D721Med (cell line): ENCODE measurements at regions not wholly inside any gene's neighbourhood (a gene's known extent, or its start where the extent isn't known, plus 50 kb on each side); places are given as distances from the start of the nearest gene placed in this dataset.
"Not testable (repeated sequence)": the region's sequence is repeated elsewhere in the genome, so short reads cannot be mapped to it uniquely, and the experiment has no call there.

ENCODE experiments used
- DNase-seq: peaks from one replicate; pipeline ENCODE4 v3.0.0; 2011; ENCODE audit warnings: low spot score; ENCODE audit not compliant: insufficient read length
- FAIRE-seq: peaks from 2 replicates; lab custom pipeline; 2011; peaks lifted over from hg19 to GRCh38; lab: Jason Lieb, UNC
- TF ChIP-seq, protein P1 (sequence below): IDR thresholded peaks from 2 replicates; pipeline ENCODE4 v1.5.1; 2012; ENCODE audit warnings: mild to moderate bottlenecking, control low read depth; ENCODE audit not compliant: insufficient read depth; ENCODE audit errors: missing control alignments

DNA sequence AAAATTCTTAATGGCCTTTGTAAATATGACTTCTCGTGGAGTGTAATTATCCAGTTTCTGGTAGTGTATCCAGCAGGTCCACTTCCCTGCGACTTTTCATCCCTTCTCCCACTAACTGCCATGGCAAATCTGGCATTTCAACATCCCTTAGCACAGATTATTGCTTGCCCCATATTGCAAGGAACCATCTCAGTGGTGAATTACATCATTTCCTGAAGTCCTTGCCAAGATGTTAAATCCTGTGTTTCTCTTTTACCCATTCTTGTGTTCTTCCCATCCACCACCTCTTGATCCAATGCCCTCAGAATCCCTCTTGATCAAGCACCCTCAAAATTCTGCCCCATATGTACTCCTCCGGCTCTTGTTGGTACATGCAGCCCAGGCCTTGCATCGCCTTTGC is 88.1 kb upstream of the ZNF81 start:
- no peak for FAIRE-seq
- TF ChIP-seq, protein P1, sequence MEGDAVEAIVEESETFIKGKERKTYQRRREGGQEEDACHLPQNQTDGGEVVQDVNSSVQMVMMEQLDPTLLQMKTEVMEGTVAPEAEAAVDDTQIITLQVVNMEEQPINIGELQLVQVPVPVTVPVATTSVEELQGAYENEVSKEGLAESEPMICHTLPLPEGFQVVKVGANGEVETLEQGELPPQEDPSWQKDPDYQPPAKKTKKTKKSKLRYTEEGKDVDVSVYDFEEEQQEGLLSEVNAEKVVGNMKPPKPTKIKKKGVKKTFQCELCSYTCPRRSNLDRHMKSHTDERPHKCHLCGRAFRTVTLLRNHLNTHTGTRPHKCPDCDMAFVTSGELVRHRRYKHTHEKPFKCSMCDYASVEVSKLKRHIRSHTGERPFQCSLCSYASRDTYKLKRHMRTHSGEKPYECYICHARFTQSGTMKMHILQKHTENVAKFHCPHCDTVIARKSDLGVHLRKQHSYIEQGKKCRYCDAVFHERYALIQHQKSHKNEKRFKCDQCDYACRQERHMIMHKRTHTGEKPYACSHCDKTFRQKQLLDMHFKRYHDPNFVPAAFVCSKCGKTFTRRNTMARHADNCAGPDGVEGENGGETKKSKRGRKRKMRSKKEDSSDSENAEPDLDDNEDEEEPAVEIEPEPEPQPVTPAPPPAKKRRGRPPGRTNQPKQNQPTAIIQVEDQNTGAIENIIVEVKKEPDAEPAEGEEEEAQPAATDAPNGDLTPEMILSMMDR = no peak
- no peak for DNase-seq

DNA sequence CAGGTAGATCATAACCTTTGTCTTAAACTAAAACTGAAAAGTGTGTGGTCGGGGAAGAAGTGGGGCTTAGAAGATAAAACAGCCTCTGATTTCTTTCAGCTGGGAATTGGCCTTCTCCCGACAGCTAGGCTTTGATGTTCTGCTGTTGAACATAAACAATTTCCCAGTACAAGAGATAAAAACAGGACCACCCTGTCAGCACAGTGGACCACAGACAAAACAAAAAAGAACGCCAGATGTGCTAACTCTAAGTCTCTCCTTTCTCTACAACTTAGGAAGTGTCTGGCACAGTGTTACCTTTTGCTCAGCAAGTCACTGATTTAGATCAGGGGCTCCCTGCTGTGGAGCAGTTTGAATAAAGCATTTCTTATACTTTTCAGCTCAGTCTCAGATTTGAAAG is 87.5 kb upstream of the UXT start:
- DNase-seq = no peak
- TF ChIP-seq, protein P1 = no peak
- no peak for FAIRE-seq

DNA sequence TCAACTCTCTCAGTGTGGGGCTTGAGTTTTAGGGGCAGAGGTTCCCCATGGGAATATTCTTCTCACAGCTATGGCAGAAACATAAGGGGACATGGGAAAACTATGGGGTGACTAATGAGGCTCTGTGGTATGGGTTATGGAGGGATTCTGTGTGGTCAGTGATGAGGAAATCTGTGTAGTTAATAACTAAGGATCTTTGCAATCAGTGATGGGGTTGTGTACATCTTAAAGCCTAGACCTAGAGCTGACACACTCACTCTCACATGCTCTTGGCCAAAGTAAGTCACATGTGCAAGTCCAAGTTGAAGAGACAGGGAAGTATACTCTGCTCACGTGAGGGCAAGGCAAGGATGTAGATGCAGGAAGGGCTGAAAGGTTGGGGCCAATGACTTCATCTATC is 86.4 kb upstream of the UXT start:
- DNase-seq = no peak
- TF ChIP-seq, protein P1 = no peak
- no peak for FAIRE-seq

DNA sequence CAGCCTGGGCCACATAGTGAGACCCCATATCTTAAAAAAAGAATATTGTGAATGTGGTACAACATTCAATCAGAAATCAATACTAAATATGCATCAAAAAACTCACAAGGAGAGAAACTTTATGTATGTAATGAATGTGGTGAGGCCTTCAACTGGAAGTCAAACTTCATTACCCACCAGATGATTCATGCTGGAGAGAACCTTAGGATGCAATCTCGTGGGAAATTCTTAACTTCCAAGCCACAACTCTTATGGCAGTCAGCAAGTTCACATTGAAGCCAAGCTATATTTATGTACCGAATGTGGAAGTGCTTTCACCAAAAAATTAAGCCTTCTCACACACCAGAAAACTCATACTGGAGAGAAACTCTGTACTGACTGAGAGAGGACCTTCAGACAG is 84.5 kb upstream of the UXT start:
- FAIRE-seq (no peak), DNase-seq (no peak)
- TF ChIP-seq, protein P1 = no peak

DNA sequence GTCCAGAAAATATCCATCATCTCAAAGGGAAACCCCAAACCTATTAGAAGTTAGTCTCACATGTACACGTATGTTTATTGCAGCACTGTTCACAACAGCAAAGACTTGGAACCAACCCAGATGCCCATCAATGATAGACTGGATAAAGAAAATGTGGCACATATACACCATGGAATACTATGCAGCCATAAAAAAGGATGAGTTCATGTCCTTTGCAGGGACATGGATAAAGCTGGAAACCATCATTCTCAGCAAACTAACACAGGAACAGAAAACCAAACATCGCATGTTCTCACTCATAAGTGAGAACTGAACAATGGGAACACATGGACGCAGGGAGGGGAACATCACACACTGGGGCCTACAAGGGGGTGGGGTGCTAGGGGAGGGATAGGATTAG is 79.9 kb upstream of the UXT start:
- not testable (repeated sequence) for FAIRE-seq, DNase-seq

DNA sequence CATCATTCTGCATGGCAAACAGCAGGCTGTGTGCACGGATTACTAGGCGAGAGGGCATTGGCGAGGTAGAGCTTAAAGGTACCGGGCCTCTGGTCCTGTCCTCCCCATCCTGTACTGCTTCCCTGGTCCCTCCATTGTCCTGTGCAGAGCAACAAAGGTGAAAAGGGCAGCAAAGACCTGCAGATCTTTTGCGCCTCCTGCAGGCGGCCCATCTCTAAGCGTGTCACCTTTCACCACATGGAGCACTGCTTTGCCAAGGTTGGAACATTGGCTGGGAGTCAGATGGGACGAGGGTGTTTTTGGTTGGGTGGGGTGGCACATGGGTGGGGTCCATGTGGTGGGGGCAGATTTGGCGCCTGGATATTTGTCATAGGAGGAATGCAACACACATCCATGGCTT is 64.7 kb upstream of the UXT start:
- FAIRE-seq (no peak), DNase-seq (no peak)
- TF ChIP-seq, protein P1 = no peak

DNA sequence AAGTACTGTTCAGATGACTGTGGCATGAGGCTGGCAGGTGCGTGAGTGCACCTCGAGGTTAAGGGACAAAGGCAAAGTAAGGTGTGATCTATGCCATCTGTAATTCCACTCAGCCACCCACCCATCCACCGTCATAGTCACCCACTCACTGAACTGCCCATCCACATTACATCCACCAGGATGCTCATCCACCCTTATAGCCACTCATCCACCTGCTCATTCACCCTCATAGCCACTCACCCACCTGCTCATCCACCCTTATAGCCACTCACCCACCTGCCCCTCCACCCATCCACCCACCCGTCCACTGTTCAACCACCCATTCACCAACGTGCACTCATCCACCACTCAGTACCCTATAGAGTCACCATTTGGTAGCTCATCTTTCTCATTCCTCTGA is 64.1 kb upstream of the UXT start:
- TF ChIP-seq, protein P1 = no peak
- FAIRE-seq (no peak), DNase-seq (no peak)

DNA sequence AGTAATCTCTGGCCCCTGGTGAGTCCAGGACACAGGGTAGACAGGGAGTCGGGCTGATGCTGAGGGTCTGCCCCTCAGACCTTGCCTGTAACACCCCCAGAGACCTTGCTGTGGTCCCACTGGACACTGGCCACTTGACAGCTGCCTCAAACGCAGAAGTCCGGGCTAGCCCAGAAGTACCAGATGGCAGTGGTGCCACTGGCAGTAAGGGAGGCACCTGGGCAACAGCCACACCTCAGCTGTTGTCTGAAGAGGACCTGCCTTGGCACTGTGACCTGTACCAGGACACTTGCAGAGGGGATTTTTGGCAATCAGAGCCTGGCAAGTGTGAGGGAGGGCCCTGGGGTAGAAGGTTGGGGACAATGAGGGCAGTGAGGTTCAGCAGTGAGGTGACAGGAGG is 63.3 kb upstream of the UXT start:
- DNase-seq = no peak
- FAIRE-seq = no peak
- TF ChIP-seq, protein P1 = no peak

DNA sequence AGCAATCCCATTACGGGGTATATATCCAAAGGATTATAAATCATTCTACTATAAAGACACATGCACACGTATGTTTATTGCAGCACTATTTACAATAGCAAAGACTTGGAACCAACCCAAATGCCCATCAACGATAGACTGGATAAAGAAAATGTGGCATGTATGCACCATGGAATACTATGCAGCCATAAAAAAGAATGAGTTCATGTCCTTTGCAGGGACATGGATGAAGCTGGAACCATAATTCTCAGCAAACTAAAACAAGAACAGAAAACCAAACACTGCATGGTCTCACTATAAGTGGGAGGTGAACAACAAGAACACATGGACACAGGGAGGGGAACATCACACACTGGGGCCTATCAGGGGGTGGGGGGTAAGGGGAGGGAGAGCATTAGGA is 56.1 kb upstream of the UXT start:
- not testable (repeated sequence) for FAIRE-seq, DNase-seq

DNA sequence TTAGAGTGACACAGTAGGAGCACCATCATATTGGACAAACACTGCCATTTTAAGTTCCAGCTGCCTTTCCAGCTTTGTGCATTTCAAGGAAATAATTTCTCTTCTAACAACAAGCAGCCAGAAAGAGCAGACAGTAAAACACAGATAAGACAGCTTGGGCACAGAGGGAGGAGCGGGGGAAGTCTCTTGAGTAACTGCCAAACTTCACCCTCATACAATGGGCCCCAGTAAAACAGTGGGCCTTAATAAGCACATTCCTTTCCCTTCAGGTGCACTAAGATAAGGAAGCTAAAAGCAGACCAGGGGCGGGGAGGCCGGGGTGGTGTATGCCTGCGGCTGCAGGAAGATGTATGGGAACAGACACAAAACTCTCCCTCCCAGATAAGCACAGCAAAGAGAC is 53.7 kb upstream of the UXT start:
- DNase-seq, FAIRE-seq: not testable (repeated sequence)
